GM20000 (cell line): ENCODE measurements at regions not wholly inside any gene's neighbourhood (a gene's known extent, or its start where the extent isn't known, plus 50 kb on each side); places are given as distances from the start of the nearest gene placed in this dataset.
"Not testable (repeated sequence)": the region's sequence is repeated elsewhere in the genome, so short reads cannot be mapped to it uniquely, and the experiment has no call there.

Source experiments
- DNase-seq: peaks from one replicate; pipeline ENCODE4 v3.0.0; 2012; ENCODE audit warnings: low spot score
- TF ChIP-seq, protein P1 (sequence below): IDR thresholded peaks from 2 replicates; pipeline ENCODE4 v1.5.1; 2012; ENCODE audit warnings: mild to moderate bottlenecking, control low read depth; ENCODE audit errors: extremely low read depth, missing control alignments

DNA sequence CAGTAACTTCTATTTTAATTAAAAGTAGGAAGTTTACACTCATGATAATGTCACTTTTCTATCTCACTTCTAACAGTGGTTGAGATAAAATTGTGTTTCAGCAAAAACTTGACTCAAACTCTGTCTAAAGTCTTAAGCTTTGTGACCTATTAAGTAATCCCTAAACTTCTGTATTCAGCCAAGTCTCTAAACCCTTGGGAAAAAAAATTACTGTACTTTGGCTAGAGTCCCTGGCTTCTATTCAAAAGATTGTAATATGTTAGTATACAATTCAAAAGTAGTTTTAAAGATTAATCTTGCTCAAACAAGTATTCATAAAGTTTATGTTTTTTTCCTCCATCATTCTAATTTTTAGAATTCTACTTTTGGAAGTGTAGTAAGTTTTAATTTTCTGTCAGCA lies 1248.8 kb downstream of the UQCRFS1 start:
- TF ChIP-seq, protein P1, sequence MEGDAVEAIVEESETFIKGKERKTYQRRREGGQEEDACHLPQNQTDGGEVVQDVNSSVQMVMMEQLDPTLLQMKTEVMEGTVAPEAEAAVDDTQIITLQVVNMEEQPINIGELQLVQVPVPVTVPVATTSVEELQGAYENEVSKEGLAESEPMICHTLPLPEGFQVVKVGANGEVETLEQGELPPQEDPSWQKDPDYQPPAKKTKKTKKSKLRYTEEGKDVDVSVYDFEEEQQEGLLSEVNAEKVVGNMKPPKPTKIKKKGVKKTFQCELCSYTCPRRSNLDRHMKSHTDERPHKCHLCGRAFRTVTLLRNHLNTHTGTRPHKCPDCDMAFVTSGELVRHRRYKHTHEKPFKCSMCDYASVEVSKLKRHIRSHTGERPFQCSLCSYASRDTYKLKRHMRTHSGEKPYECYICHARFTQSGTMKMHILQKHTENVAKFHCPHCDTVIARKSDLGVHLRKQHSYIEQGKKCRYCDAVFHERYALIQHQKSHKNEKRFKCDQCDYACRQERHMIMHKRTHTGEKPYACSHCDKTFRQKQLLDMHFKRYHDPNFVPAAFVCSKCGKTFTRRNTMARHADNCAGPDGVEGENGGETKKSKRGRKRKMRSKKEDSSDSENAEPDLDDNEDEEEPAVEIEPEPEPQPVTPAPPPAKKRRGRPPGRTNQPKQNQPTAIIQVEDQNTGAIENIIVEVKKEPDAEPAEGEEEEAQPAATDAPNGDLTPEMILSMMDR: no peak
- DNase-seq: no peak

DNA sequence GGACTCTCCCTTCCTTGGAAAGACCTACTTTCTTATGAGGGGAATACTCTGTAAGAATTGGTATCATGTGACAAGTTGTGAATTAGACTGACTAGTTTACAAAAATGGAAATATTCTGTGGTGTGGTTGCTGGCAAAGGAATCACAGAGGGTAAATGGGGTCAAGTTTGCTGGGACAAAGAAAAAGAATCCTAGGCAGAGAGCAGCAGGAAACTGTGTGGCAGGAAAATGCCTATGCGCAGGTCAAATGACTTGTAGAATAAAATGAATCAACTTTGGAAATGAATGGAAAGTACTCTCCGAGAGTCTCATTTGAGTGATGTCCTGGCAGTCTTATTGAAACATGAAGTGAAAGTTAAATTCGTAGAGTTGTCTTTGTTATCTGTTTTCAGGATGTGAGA lies 1250.7 kb downstream of the UQCRFS1 start:
- TF ChIP-seq, protein P1: no peak
- DNase-seq: no peak

DNA sequence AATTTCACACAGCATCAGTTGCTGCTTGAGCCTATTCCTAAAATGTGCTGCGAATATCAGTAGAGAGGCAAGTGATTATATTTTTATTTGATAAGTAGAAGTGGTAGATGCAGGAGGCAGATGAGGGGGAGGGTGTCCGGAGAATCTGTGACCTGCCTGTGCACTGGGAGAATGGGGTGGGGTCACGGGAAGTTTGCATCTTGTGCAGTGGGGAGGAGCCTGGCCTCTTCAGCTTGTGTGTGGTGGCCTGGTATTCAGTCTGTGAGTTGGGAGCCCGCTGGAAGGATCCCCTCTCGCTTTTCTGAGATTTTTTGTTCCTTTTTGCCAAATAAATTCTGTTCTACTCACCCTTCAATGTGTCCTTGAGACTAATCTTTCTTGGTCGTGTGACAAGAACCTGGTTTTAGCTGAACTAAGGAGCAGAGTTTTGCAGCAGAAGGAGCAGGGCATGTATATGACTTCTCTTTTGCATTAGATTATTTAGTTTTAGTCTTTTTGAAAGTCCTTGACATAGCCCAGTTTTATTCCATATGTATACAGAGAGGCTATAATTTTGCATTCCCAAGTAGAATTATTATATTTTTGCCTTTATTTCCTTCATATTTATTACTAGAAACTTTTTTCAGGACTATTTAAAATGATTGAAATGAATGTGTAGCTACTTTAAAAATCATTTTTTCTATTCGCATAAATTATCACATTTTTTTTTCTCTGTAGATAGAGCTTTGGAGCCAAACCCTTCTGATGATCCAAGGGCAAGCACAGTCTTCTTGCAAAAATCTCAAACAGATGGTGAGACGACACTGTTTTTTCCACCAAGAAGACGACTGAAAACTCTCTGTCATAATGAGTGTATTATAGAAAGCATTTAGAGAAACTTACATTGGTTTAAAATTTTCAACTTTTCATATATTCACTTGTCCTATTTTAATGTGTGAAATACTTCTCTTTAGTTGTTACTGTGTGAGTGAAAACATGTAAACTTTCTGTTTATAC lies 1257.2 kb downstream of the UQCRFS1 start:
- TF ChIP-seq, protein P1: no peak
- no peak for DNase-seq

DNA sequence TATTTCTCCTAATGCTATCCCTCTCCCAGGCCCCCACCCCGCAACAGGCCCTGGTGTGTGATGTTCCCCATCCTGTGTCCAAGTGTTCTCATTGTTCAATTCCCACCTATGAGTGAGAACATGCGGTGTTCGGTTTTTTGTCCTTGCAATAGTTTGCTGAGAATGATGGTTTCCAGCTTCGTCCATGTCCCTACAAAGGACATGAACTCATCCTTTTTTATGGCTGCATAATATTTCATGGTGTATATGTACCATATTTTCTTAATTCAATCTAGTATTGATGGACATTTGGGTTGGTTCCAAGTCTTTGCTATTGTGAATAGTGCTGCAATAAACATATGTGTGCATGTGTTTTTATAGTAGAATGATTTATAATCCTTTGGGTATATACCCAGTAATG lies 1270.3 kb downstream of the UQCRFS1 start:
- DNase-seq: not testable (repeated sequence)

- no peak for DNase-seq
- TF ChIP-seq, protein P1: no peak
These were observed 1276.8 kb downstream of the UQCRFS1 start for GRCh38 chr19:27936139-27936538.

GRCh38 chr19:27935669-27936068 lies 1277.3 kb downstream of the UQCRFS1 start:
- DNase-seq: no peak
- TF ChIP-seq, protein P1: no peak

- TF ChIP-seq, protein P1: no peak
- no peak for DNase-seq
These were observed 1283.6 kb downstream of the UQCRFS1 start for GRCh38 chr19:27929399-27929798.

DNA sequence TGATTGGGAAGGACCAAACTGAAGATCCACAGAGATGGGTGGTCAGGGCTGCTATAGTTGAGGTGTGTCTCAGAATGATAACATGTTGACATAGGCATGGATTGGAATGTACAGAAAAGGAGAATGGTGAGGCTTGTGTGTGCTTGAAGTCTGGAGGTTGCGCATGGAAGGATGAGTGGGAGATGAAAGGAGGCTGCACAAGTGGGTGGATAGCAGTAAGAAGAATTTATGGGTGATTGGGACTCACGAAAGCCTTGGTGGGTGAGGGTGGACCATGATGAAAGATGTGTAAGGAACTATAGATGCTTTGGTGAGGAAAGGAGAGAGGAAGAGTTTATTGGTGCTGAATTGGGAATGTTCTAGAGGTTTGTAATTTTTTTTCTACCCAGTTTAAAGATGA lies 1287.7 kb downstream of the UQCRFS1 start:
- TF ChIP-seq, protein P1: no peak
- no peak for DNase-seq
